Hepatocyte (in vitro differentiated cells): ENCODE measurements at regions not wholly inside any gene's neighbourhood (a gene's known extent, or its start where the extent isn't known, plus 50 kb on each side); places are given as distances from the start of the nearest gene placed in this dataset.

ENCODE experiments used
- EZH2 ChIP-seq: fragments of 200-600 bp; sonication (generic); IDR thresholded peaks from 2 replicates; pipeline ENCODE4 v1.6.1; 2016; ENCODE audit warnings: antibody characterized with exemption, mild to moderate bottlenecking, borderline replicate concordance
- TF ChIP-seq, protein P1 (sequence below): fragments of 200-600 bp; sonication (generic); IDR thresholded peaks from 2 replicates; pipeline ENCODE4 v1.5.1; 2016; ENCODE audit warnings: antibody characterized with exemption, mild to moderate bottlenecking; ENCODE audit not compliant: poor library complexity

DNA sequence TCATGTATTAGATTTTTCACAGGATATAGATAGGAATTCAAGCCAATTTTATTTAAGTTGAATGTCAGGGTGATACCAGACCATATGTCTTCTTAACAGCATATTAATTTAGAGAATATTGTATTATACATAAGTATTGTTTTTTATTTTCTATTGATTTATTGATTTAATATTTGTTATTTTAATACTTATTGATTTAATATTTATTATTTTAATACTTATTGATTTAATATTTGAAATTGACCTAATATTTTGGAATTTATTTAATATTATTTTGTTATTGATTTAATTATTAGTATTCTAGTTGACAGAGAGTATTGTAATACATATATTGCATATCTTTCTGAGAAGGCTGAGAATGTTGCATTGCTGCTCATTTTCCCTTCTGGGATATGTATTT lies 1411.8 kb upstream of the ACO1 start:
- TF ChIP-seq, protein P1, sequence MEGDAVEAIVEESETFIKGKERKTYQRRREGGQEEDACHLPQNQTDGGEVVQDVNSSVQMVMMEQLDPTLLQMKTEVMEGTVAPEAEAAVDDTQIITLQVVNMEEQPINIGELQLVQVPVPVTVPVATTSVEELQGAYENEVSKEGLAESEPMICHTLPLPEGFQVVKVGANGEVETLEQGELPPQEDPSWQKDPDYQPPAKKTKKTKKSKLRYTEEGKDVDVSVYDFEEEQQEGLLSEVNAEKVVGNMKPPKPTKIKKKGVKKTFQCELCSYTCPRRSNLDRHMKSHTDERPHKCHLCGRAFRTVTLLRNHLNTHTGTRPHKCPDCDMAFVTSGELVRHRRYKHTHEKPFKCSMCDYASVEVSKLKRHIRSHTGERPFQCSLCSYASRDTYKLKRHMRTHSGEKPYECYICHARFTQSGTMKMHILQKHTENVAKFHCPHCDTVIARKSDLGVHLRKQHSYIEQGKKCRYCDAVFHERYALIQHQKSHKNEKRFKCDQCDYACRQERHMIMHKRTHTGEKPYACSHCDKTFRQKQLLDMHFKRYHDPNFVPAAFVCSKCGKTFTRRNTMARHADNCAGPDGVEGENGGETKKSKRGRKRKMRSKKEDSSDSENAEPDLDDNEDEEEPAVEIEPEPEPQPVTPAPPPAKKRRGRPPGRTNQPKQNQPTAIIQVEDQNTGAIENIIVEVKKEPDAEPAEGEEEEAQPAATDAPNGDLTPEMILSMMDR = no peak
- no peak for TF ChIP-seq EZH2
